ENCODE measurements at regions not wholly inside any gene's neighbourhood (a gene's known extent, or its start where the extent isn't known, plus 50 kb on each side); places are given as distances from the start of the nearest gene placed in this dataset.

DNA sequence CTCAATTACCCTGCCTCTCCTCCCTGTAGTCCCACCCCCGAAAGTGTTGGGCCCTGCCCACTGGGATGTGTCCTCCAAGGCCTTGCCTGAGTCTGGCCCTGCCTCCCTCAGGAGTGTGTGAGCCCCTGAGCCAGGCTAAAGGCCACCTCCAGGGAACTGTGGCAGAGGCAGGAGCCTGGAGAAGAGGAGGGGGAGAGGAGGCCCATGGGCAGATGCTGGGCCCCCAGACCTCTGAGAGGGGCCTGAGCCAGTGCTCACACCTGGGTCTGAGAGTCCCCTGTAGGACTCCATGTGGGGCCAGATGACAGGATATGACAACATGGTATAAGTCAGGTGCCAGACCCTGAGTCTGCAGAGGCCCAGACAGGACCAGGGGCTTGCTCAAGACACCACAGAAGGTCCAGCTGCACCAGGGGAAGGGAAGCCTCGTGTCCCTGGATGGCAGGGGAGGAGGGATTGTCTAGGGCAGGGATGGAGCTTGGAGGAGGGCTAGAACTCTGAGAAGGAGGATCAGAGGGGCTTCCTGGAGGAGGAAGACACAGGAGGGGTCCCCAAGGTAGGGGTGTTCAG is 217.9 kb downstream of the TBC1D2B start:
- TF ChIP-seq, protein P1, sequence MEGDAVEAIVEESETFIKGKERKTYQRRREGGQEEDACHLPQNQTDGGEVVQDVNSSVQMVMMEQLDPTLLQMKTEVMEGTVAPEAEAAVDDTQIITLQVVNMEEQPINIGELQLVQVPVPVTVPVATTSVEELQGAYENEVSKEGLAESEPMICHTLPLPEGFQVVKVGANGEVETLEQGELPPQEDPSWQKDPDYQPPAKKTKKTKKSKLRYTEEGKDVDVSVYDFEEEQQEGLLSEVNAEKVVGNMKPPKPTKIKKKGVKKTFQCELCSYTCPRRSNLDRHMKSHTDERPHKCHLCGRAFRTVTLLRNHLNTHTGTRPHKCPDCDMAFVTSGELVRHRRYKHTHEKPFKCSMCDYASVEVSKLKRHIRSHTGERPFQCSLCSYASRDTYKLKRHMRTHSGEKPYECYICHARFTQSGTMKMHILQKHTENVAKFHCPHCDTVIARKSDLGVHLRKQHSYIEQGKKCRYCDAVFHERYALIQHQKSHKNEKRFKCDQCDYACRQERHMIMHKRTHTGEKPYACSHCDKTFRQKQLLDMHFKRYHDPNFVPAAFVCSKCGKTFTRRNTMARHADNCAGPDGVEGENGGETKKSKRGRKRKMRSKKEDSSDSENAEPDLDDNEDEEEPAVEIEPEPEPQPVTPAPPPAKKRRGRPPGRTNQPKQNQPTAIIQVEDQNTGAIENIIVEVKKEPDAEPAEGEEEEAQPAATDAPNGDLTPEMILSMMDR (IDR thresholded peaks at IDR 0.05; ENCODE audit: low read depth, low read length): no peak
- Histone ChIP-seq H3K27ac (no peak overlapping the region), H3K27me3 (ENCODE audit: insufficient read depth, low read depth, severe bottlenecking) (no peaks in the 10 kb centered on the region), H3K36me3 (no peaks in the 10 kb centered on the region), H3K4me3 (ENCODE audit: low read depth, low read length) (no peak overlapping the region), H3K9me3 (ENCODE audit: severe bottlenecking) (no peaks in the 10 kb centered on the region)
- DNase-seq: no peak

- H3K27me3 ChIP-seq (ENCODE audit: insufficient read depth, low read depth, severe bottlenecking): no peaks in the 10 kb centered on the region
- H3K4me3 ChIP-seq (ENCODE audit: low read depth, low read length): no peak overlapping the region
- H3K27ac ChIP-seq: no peak overlapping the region
- DNase-seq: no peak
- H3K36me3 ChIP-seq: no peaks in the 10 kb centered on the region
- no peaks in the 10 kb centered on the region for H3K9me3 ChIP-seq (ENCODE audit: severe bottlenecking)
- TF ChIP-seq, protein P1 (IDR thresholded peaks at IDR 0.05; ENCODE audit: low read depth, low read length): no peak
Observed at GRCh38 chr15:77858792-77859490, 218.6 kb downstream of the TBC1D2B start.

DNA sequence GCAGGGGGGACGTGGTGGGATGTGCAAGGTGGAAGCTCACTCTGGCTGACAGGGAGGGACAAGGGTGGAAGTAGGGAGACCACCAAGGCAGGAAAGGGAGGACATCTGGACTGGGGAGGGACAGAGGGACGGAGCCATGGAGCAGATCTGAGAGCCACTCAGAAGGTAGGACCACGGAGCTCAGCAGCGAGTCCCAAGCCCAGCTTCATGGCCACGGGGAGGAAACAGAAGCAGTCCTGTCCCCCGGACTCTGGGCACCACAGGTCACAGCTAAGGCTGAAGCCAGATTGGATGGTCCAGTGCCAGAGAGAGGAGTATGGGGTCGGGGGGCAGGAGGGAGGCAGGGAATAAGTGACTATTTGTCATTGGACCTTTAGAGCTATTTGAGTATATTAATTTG is 220.1 kb downstream of the TBC1D2B start:
- no peak overlapping the region for H3K27ac ChIP-seq
- no peak overlapping the region for H3K4me3 ChIP-seq (ENCODE audit: low read depth, low read length)
- DNase-seq: no peak
- H3K27me3 ChIP-seq (ENCODE audit: insufficient read depth, low read depth, severe bottlenecking): no peaks in the 10 kb centered on the region
- no peaks in the 10 kb centered on the region for H3K36me3 ChIP-seq
- TF ChIP-seq, protein P1 (IDR thresholded peaks at IDR 0.05; ENCODE audit: low read depth, low read length): no peak
- no peaks in the 10 kb centered on the region for H3K9me3 ChIP-seq (ENCODE audit: severe bottlenecking)

DNA sequence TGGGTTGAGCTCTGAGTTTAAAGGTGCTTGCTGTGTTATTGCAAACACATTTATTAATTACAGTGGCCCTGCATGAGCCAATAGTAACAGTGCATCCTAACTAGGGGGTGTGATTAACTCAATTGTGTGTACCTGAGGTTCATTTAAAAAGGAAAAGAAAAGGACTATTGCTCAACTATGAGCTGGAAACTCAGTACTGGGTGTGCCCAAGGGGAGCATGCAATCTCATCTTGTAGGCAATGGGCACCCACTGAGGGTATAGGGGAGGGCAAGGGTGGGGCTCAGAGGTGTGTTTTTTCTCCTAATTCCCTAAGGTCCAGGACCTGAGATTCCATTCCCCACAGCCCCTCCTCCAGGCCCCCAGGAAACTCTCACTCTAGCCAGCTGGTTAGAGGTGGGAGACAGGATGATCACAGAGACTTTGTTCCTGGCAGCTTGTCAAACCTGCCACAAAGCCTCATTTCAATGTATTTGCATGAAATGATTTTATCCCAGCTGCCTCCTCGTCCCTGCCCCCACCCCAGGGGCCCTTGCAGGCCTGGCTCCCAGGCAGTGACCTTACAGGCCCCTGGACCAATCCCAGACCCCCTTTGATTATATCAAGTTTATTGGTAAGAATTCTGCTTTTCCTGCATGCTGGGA is 220.7 kb downstream of the TBC1D2B start:
- no peaks in the 10 kb centered on the region for H3K9me3 ChIP-seq (ENCODE audit: severe bottlenecking)
- no peak for DNase-seq
- TF ChIP-seq, protein P1 (IDR thresholded peaks at IDR 0.05; ENCODE audit: low read depth, low read length): no peak
- no peak overlapping the region for H3K27ac ChIP-seq
- no peak overlapping the region for H3K4me3 ChIP-seq (ENCODE audit: low read depth, low read length)
- no peaks in the 10 kb centered on the region for H3K27me3 ChIP-seq (ENCODE audit: insufficient read depth, low read depth, severe bottlenecking)
- H3K36me3 ChIP-seq: no peaks in the 10 kb centered on the region

DNA sequence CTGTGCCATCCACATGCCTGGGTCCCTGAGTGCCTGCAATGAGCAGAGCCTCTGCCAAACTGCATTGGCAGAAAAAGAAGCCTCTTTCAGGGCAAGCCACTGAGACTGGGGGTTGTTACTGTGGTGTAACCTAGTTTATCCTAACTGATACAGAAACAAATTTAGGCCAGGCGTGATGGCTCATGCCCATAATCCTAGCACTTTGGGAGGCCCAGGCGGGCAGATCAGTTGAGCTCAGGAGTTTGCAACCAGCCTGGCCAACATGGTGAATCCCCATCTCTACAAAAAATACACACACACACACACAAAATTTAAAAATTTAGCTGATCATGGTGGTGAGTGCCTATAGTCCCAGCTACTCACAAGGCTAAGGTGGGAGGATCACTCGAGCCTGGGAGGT is 221.6 kb downstream of the TBC1D2B start:
- no peaks in the 10 kb centered on the region for H3K36me3 ChIP-seq
- no peak overlapping the region for H3K27ac ChIP-seq
- no peak for DNase-seq
- TF ChIP-seq, protein P1 (IDR thresholded peaks at IDR 0.05; ENCODE audit: low read depth, low read length): no peak
- no peaks in the 10 kb centered on the region for H3K27me3 ChIP-seq (ENCODE audit: insufficient read depth, low read depth, severe bottlenecking)
- H3K9me3 ChIP-seq (ENCODE audit: severe bottlenecking): no peaks in the 10 kb centered on the region
- H3K4me3 ChIP-seq (ENCODE audit: low read depth, low read length): no peak overlapping the region
